ENCODE measurements at regions not wholly inside any gene's neighbourhood (a gene's known extent, or its start where the extent isn't known, plus 50 kb on each side); places are given as distances from the start of the nearest gene placed in this dataset.

GRCh38 chr22:22407061-22407460 lies 101.5 kb downstream of the ZNF280B start:
- DNase-seq, result no peak
- TF ChIP-seq CTCF (IDR thresholded peaks at IDR 0.05) (no peak), POLR2A (IDR thresholded peaks at IDR 0.05) (no peak)
- no peak overlapping the region for H3K27ac ChIP-seq
- H3K4me3 ChIP-seq, result no peak overlapping the region
- H3K36me3 ChIP-seq, result no peaks in the 10 kb centered on the region
- H3K9me3 ChIP-seq, result no peaks in the 10 kb centered on the region
- H3K4me1 ChIP-seq, result no peaks in the 10 kb centered on the region
- H3K27me3 ChIP-seq, result no peaks in the 10 kb centered on the region

GRCh38 chr22:22408269-22408668 lies 100.3 kb downstream of the ZNF280B start:
- H3K9me3 ChIP-seq, result no peaks in the 10 kb centered on the region
- H3K4me3 ChIP-seq, result no peak overlapping the region
- TF ChIP-seq POLR2A (IDR thresholded peaks at IDR 0.05) (no peak), CTCF (IDR thresholded peaks at IDR 0.05) (no peak)
- no peaks in the 10 kb centered on the region for H3K36me3 ChIP-seq
- H3K27me3 ChIP-seq, result no peaks in the 10 kb centered on the region
- no peak overlapping the region for H3K27ac ChIP-seq
- DNase-seq, result no peak
- H3K4me1 ChIP-seq, result no peaks in the 10 kb centered on the region

GRCh38 chr22:22408731-22409696 lies 99.5 kb downstream of the ZNF280B start:
- no peak overlapping the region for H3K4me3 ChIP-seq
- no peak for TF ChIP-seq POLR2A (IDR thresholded peaks at IDR 0.05)
- peak in 4 of 6 experiments; percentile 19 to 39 (median 30) for TF ChIP-seq CTCF (IDR thresholded peaks at IDR 0.05)
- H3K4me1 ChIP-seq, result no peaks in the 10 kb centered on the region
- H3K36me3 ChIP-seq, result no peaks in the 10 kb centered on the region
- H3K27ac ChIP-seq, result no peak overlapping the region
- H3K27me3 ChIP-seq, result no peaks in the 10 kb centered on the region
- no peaks in the 10 kb centered on the region for H3K9me3 ChIP-seq
- peak in 2 of 3 donors; percentile 71 to 75 for DNase-seq

GRCh38 chr22:22410121-22410520 lies 98.4 kb downstream of the ZNF280B start:
- peak in 2 of 3 donors; percentile 80 to 82 for DNase-seq

GRCh38 chr22:22410677-22411076 lies 97.9 kb downstream of the ZNF280B start:
- H3K27ac ChIP-seq, result no peak overlapping the region
- DNase-seq, result no peak
- no peak for TF ChIP-seq CTCF (IDR thresholded peaks at IDR 0.05)
- TF ChIP-seq POLR2A (IDR thresholded peaks at IDR 0.05), result no peak
- H3K9me3 ChIP-seq, result no peaks in the 10 kb centered on the region
- no peaks in the 10 kb centered on the region for H3K27me3 ChIP-seq
- no peaks in the 10 kb centered on the region for H3K36me3 ChIP-seq
- H3K4me3 ChIP-seq, result no peak overlapping the region
- no peaks in the 10 kb centered on the region for H3K4me1 ChIP-seq

More at GRCh38 chr22:22410121-22410520, 98.4 kb downstream of the ZNF280B start:
- Histone ChIP-seq H3K27ac (peak overlapping the region in 1 of 4 donors; percentile 8), H3K4me1 (no peaks in the 10 kb centered on the region), H3K27me3 (no peaks in the 10 kb centered on the region), H3K9me3 (no peaks in the 10 kb centered on the region), H3K4me3 (no peak overlapping the region), H3K36me3 (no peaks in the 10 kb centered on the region)
- TF ChIP-seq CTCF (IDR thresholded peaks at IDR 0.05) (no peak), POLR2A (IDR thresholded peaks at IDR 0.05) (no peak)
